ENCODE measurements at regions not wholly inside any gene's neighbourhood (a gene's known extent, or its start where the extent isn't known, plus 50 kb on each side); places are given as distances from the start of the nearest gene placed in this dataset.

DNA sequence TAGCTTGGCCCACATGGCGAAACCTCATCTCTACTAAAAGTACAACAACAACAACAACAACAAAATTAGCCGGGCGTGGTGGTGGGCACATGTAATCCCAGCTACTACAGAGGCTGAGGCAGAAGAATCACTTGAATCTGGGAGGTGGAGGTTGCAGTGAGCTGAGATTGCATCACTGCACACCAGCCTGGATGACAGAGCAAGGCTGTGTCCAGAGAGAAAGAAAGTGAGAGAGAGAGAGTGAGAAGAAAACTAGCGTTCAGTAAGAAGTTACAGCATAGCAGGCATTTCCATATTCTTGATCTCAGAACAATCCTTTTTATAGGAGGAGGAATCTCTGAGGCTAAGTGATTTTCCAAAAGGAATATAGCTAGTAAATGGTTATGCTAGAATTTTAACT is 1076.1 kb downstream of the AGBL1 start:
- Histone ChIP-seq H3K4me2 (ENCODE audit: low read length) (no peak overlapping the region), H3K4me1 (ENCODE audit: control insufficient read depth, low read depth, low read length) (no peaks in the 10 kb centered on the region), H3K4ac (ENCODE audit: low read depth, low read length) (no peak overlapping the region), H2BK120ac (ENCODE audit: low read depth, low read length) (no peak overlapping the region), H4K8ac (ENCODE audit: low read depth, low read length) (no peak overlapping the region), H3K36me3 (ENCODE audit: control insufficient read depth, insufficient read depth, low read length) (no peaks in the 10 kb centered on the region), H3K56ac (ENCODE audit: low read length) (no peak overlapping the region), H3K27me3 (ENCODE audit: insufficient read depth, low read length, poor library complexity) (no peaks in the 10 kb centered on the region), H2BK15ac (replicated peaks; ENCODE audit: low read depth) (no peak overlapping the region), H3K79me1 (ENCODE audit: low read length) (no peaks in the 10 kb centered on the region), H2AK5ac (ENCODE audit: low read length) (no peak overlapping the region), H3K79me2 (ENCODE audit: control insufficient read depth, insufficient read depth, low read length) (no peaks in the 10 kb centered on the region), H3K23ac (ENCODE audit: low read length) (no peak overlapping the region), H4K5ac (ENCODE audit: low read length) (no peak overlapping the region), H3K4me3 (ENCODE audit: low read length) (no peak overlapping the region), H3K18ac (ENCODE audit: low read length) (no peak overlapping the region), H2BK5ac (ENCODE audit: low read length) (no peak overlapping the region), H3K27ac (ENCODE audit: low read depth, low read length) (no peak overlapping the region), H3K9ac (ENCODE audit: low read length) (no peak overlapping the region)
- no CpG with 5 or more reads among the region's 4 CpGs for WGBS (ENCODE audit: extremely low coverage, insufficient coverage, low lambda C conversion rate)
- no peak for DNase-seq

- Histone ChIP-seq H2BK5ac (ENCODE audit: low read length) (no peak overlapping the region), H3K4ac (ENCODE audit: low read depth, low read length) (no peak overlapping the region)
Observed at GRCh38 chr15:87154761-87155160, 1075.1 kb downstream of the AGBL1 start.

DNA sequence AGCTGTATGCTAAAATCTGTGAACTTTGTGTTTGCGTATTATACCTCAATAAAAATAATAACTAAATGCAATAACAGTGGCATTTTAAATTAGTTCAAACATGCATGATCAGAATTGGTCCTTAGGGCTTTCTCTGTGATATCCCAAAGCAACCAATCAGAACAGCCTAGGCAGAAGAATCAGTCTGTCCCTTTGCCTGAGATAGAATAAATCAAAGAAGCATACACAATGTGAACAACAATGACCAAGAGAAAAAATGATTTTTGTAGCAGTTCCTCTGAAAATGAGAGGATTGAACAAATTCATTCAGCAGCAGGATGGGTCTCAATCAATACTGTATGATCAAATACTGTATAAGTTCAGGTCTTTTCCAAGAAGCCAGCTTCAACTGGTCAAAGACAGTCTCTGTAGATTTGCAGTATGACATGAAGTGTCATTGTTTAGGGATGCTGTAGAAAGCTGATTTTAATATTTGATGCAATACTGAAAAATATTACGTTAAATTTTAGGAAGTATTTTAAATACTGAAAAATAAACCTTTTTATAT is 1071.6 kb downstream of the AGBL1 start:
- H3K79me1 ChIP-seq (ENCODE audit: low read length): no peaks in the 10 kb centered on the region
- no peak overlapping the region for H4K8ac ChIP-seq (ENCODE audit: low read depth, low read length)
- no peak overlapping the region for H2AK5ac ChIP-seq (ENCODE audit: low read length)
- H3K4me2 ChIP-seq (ENCODE audit: low read length): no peak overlapping the region
- H3K79me2 ChIP-seq (ENCODE audit: control insufficient read depth, insufficient read depth, low read length): no peaks in the 10 kb centered on the region
- H2BK5ac ChIP-seq (ENCODE audit: low read length): no peak overlapping the region
- H3K56ac ChIP-seq (ENCODE audit: low read length): no peak overlapping the region
- DNase-seq: no peak
- H3K4ac ChIP-seq (ENCODE audit: low read depth, low read length): no peak overlapping the region
- no peak overlapping the region for H3K23ac ChIP-seq (ENCODE audit: low read length)
- 100% methylated on average over 1 of the region's 2 CpGs for WGBS (ENCODE audit: extremely low coverage, insufficient coverage, low lambda C conversion rate)
- no peaks in the 10 kb centered on the region for H3K27me3 ChIP-seq (ENCODE audit: insufficient read depth, low read length, poor library complexity)
- H2BK15ac ChIP-seq (replicated peaks; ENCODE audit: low read depth): no peak overlapping the region
- H3K9ac ChIP-seq (ENCODE audit: low read length): no peak overlapping the region
- no peak overlapping the region for H4K5ac ChIP-seq (ENCODE audit: low read length)
- H3K18ac ChIP-seq (ENCODE audit: low read length): no peak overlapping the region
- H3K4me1 ChIP-seq (ENCODE audit: control insufficient read depth, low read depth, low read length): no peaks in the 10 kb centered on the region
- no peak overlapping the region for H3K27ac ChIP-seq (ENCODE audit: low read depth, low read length)
- no peak overlapping the region for H2BK120ac ChIP-seq (ENCODE audit: low read depth, low read length)
- H3K4me3 ChIP-seq (ENCODE audit: low read length): no peak overlapping the region
- H3K36me3 ChIP-seq (ENCODE audit: control insufficient read depth, insufficient read depth, low read length): no peaks in the 10 kb centered on the region

More at GRCh38 chr15:87154761-87155160, 1075.1 kb downstream of the AGBL1 start:
- Histone ChIP-seq H3K79me2 (ENCODE audit: control insufficient read depth, insufficient read depth, low read length) (no peaks in the 10 kb centered on the region), H3K79me1 (ENCODE audit: low read length) (no peaks in the 10 kb centered on the region), H3K18ac (ENCODE audit: low read length) (no peak overlapping the region), H4K8ac (ENCODE audit: low read depth, low read length) (no peak overlapping the region), H3K27ac (ENCODE audit: low read depth, low read length) (no peak overlapping the region), H3K9ac (ENCODE audit: low read length) (no peak overlapping the region), H2AK5ac (ENCODE audit: low read length) (no peak overlapping the region), H3K4me1 (ENCODE audit: control insufficient read depth, low read depth, low read length) (no peaks in the 10 kb centered on the region), H3K23ac (ENCODE audit: low read length) (no peak overlapping the region), H2BK15ac (replicated peaks; ENCODE audit: low read depth) (no peak overlapping the region), H3K4me3 (ENCODE audit: low read length) (no peak overlapping the region), H3K27me3 (ENCODE audit: insufficient read depth, low read length, poor library complexity) (no peaks in the 10 kb centered on the region), H3K4me2 (ENCODE audit: low read length) (no peak overlapping the region), H3K56ac (ENCODE audit: low read length) (no peak overlapping the region), H3K36me3 (ENCODE audit: control insufficient read depth, insufficient read depth, low read length) (no peaks in the 10 kb centered on the region), H2BK120ac (ENCODE audit: low read depth, low read length) (no peak overlapping the region), H4K5ac (ENCODE audit: low read length) (no peak overlapping the region)
- DNase-seq: no peak

DNA sequence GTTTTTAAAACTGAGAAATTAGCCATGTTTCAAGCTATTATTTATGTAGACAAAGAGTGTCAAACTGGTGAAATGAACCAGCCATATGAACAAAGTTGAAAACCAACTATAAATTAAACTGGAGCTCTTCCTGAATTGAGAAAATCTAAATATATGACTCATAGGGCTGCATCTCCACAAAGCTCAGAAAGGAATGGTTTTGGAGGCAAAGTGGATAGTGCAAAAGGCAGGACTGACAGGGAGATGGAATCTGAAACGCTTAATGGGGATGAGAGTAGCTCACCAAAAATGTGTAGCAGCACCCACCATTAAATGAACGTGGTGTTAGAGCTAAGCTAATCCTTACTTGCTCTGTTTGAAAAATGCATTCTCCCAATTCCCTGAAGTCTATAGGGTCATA is 1066.0 kb downstream of the AGBL1 start:
- H3K4me3 ChIP-seq (ENCODE audit: low read length): no peak overlapping the region
- no peaks in the 10 kb centered on the region for H3K36me3 ChIP-seq (ENCODE audit: control insufficient read depth, insufficient read depth, low read length)
- WGBS (ENCODE audit: extremely low coverage, insufficient coverage, low lambda C conversion rate): no CpG with 5 or more reads among the region's 2 CpGs
- no peak overlapping the region for H3K23ac ChIP-seq (ENCODE audit: low read length)
- H3K27me3 ChIP-seq (ENCODE audit: insufficient read depth, low read length, poor library complexity): no peaks in the 10 kb centered on the region
- no peak overlapping the region for H2AK5ac ChIP-seq (ENCODE audit: low read length)
- no peak overlapping the region for H3K56ac ChIP-seq (ENCODE audit: low read length)
- no peaks in the 10 kb centered on the region for H3K79me1 ChIP-seq (ENCODE audit: low read length)
- DNase-seq: no peak
- H2BK15ac ChIP-seq (replicated peaks; ENCODE audit: low read depth): no peak overlapping the region
- no peak overlapping the region for H2BK5ac ChIP-seq (ENCODE audit: low read length)
- no peak overlapping the region for H3K4me2 ChIP-seq (ENCODE audit: low read length)
- H2BK120ac ChIP-seq (ENCODE audit: low read depth, low read length): no peak overlapping the region
- no peaks in the 10 kb centered on the region for H3K79me2 ChIP-seq (ENCODE audit: control insufficient read depth, insufficient read depth, low read length)
- H3K4me1 ChIP-seq (ENCODE audit: control insufficient read depth, low read depth, low read length): no peaks in the 10 kb centered on the region
- H4K8ac ChIP-seq (ENCODE audit: low read depth, low read length): no peak overlapping the region
- H4K5ac ChIP-seq (ENCODE audit: low read length): no peak overlapping the region
- H3K4ac ChIP-seq (ENCODE audit: low read depth, low read length): no peak overlapping the region
- no peak overlapping the region for H3K18ac ChIP-seq (ENCODE audit: low read length)
- H3K27ac ChIP-seq (ENCODE audit: low read depth, low read length): no peak overlapping the region
- H3K9ac ChIP-seq (ENCODE audit: low read length): no peak overlapping the region

DNA sequence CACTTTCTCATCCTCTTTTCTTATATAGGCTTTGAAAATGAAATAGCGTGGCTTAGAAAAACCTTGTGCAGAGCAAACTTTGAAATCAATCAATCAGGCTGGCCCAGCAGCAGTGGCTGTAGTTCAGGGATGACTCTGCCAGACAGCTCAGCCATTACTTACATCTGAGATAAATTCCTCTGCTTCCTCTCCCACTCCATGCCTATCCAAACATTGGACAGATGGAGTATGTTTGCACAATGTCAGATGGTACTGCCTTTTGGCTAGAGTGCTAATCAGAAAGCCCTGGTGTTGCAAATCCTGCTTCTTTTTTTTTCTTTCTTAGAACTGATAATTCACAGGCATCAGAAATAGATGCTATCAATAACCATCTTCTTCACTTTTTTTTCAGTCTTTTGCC is 1065.1 kb downstream of the AGBL1 start:
- Histone ChIP-seq H3K9ac (ENCODE audit: low read length) (no peak overlapping the region), H4K5ac (ENCODE audit: low read length) (no peak overlapping the region), H4K8ac (ENCODE audit: low read depth, low read length) (no peak overlapping the region), H3K27ac (ENCODE audit: low read depth, low read length) (no peak overlapping the region), H2AK5ac (ENCODE audit: low read length) (no peak overlapping the region), H2BK5ac (ENCODE audit: low read length) (no peak overlapping the region), H3K4me3 (ENCODE audit: low read length) (no peak overlapping the region), H3K79me2 (ENCODE audit: control insufficient read depth, insufficient read depth, low read length) (no peaks in the 10 kb centered on the region), H3K4me1 (ENCODE audit: control insufficient read depth, low read depth, low read length) (no peaks in the 10 kb centered on the region), H3K4ac (ENCODE audit: low read depth, low read length) (no peak overlapping the region), H3K4me2 (ENCODE audit: low read length) (no peak overlapping the region), H3K18ac (ENCODE audit: low read length) (no peak overlapping the region), H3K36me3 (ENCODE audit: control insufficient read depth, insufficient read depth, low read length) (no peaks in the 10 kb centered on the region), H3K56ac (ENCODE audit: low read length) (no peak overlapping the region), H2BK15ac (replicated peaks; ENCODE audit: low read depth) (no peak overlapping the region), H3K27me3 (ENCODE audit: insufficient read depth, low read length, poor library complexity) (no peaks in the 10 kb centered on the region), H3K23ac (ENCODE audit: low read length) (no peak overlapping the region), H3K79me1 (ENCODE audit: low read length) (no peaks in the 10 kb centered on the region), H2BK120ac (ENCODE audit: low read depth, low read length) (no peak overlapping the region)
- DNase-seq: no peak
- no CpG with 5 or more reads among the region's 1 CpG for WGBS (ENCODE audit: extremely low coverage, insufficient coverage, low lambda C conversion rate)

GRCh38 chr15:87142096-87142495 is 1062.4 kb downstream of the AGBL1 start:
- no peak overlapping the region for H3K4me2 ChIP-seq (ENCODE audit: low read length)
- H2AK5ac ChIP-seq (ENCODE audit: low read length): no peak overlapping the region
- no peak overlapping the region for H4K8ac ChIP-seq (ENCODE audit: low read depth, low read length)
- H2BK5ac ChIP-seq (ENCODE audit: low read length): no peak overlapping the region
- no peak overlapping the region for H3K27ac ChIP-seq (ENCODE audit: low read depth, low read length)
- no peak overlapping the region for H3K23ac ChIP-seq (ENCODE audit: low read length)
- peak; percentile 31 for DNase-seq
- H3K79me2 ChIP-seq (ENCODE audit: control insufficient read depth, insufficient read depth, low read length): no peaks in the 10 kb centered on the region
- H3K56ac ChIP-seq (ENCODE audit: low read length): no peak overlapping the region
- no peaks in the 10 kb centered on the region for H3K27me3 ChIP-seq (ENCODE audit: insufficient read depth, low read length, poor library complexity)
- no peak overlapping the region for H3K4ac ChIP-seq (ENCODE audit: low read depth, low read length)
- no peak overlapping the region for H3K18ac ChIP-seq (ENCODE audit: low read length)
- no peak overlapping the region for H3K4me3 ChIP-seq (ENCODE audit: low read length)
- H3K9ac ChIP-seq (ENCODE audit: low read length): no peak overlapping the region
- no peaks in the 10 kb centered on the region for H3K79me1 ChIP-seq (ENCODE audit: low read length)
- H2BK120ac ChIP-seq (ENCODE audit: low read depth, low read length): no peak overlapping the region
- no peak overlapping the region for H4K5ac ChIP-seq (ENCODE audit: low read length)
- H2BK15ac ChIP-seq (replicated peaks; ENCODE audit: low read depth): no peak overlapping the region
- no peaks in the 10 kb centered on the region for H3K4me1 ChIP-seq (ENCODE audit: control insufficient read depth, low read depth, low read length)
- no peaks in the 10 kb centered on the region for H3K36me3 ChIP-seq (ENCODE audit: control insufficient read depth, insufficient read depth, low read length)

Data from mesendoderm (in vitro differentiated cells).